Liver (tissue), 3 donors: ENCODE measurements at regions not wholly inside any gene's neighbourhood (a gene's known extent, or its start where the extent isn't known, plus 50 kb on each side); places are given as distances from the start of the nearest gene placed in this dataset.

Source experiments
- CTCF ChIP-seq: fragments of 150-350 bp; IDR thresholded peaks from 2 replicates; pipeline ENCODE4 v1.5.1; 2017; ENCODE audit warnings: improper control_type of control experiment, low read depth, low read length; ENCODE audit not compliant: missing input control
- HNF4G ChIP-seq: IDR thresholded peaks from 2 replicates; pipeline ENCODE4 v1.6.1; 2016; ENCODE audit warnings: antibody characterized with exemption
- TAF1 ChIP-seq: conservative IDR thresholded peaks from 2 replicates; pipeline ENCODE4 v1.6.1; 2016; ENCODE audit warnings: antibody characterized with exemption, mild to moderate bottlenecking
- YY1 ChIP-seq: IDR thresholded peaks from 2 replicates; pipeline ENCODE4 v1.6.1; 2016; ENCODE audit warnings: antibody characterized with exemption, mild to moderate bottlenecking
- TF ChIP-seq, protein P1 (sequence below): IDR thresholded peaks from 2 replicates; pipeline ENCODE4 v1.6.1; 2016; ENCODE audit warnings: antibody characterized with exemption
- donor health status: healthy.
- donor health status: healthy.

DNA sequence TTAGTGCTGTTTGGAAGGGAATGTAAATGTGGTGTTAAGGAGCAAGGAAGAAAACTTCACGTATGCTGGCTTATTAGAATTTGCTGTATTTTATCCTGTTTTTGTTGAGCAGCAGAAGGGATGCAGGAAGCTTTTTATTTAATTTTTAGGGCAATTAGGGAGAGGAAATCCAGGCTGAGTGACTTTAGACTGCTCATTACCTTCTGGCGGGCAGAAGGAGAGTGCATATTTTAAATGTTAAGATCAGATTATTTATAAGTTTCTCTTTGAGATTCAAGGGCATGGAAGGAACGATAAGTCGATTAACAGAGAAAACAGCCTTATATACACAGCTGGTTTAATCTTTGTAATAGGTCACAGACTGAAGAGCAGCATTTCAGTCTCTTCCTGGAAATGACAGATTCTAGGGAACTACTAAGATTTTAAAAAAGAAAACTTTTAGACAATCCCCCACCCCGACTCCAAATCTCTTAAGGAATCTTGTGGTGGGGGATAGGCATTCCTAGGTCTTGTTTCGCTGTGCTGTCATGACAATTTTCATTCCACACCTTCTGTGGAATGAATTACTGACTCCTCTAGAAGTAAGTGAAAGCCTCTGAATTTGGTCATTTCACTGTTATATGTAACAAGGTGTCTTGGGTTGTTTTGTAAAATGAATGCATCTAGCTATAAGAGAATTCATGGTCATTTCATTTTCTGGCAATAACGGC, 402.5 kb downstream of the RAPGEF2 start:
- TF ChIP-seq HNF4G (no peak), CTCF (no peak), YY1 (no peak), TAF1 (no peak)
- TF ChIP-seq, protein P1, sequence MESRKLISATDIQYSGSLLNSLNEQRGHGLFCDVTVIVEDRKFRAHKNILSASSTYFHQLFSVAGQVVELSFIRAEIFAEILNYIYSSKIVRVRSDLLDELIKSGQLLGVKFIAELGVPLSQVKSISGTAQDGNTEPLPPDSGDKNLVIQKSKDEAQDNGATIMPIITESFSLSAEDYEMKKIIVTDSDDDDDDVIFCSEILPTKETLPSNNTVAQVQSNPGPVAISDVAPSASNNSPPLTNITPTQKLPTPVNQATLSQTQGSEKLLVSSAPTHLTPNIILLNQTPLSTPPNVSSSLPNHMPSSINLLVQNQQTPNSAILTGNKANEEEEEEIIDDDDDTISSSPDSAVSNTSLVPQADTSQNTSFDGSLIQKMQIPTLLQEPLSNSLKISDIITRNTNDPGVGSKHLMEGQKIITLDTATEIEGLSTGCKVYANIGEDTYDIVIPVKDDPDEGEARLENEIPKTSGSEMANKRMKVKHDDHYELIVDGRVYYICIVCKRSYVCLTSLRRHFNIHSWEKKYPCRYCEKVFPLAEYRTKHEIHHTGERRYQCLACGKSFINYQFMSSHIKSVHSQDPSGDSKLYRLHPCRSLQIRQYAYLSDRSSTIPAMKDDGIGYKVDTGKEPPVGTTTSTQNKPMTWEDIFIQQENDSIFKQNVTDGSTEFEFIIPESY: no peak
